NCI-H345 treated with DMSO at 0.1 percent for 48 hours (cell line): ENCODE measurements at regions not wholly inside any gene's neighbourhood (a gene's known extent, or its start where the extent isn't known, plus 50 kb on each side); places are given as distances from the start of the nearest gene placed in this dataset.

ENCODE experiments used
- DNase-seq: peaks from one replicate; lab custom pipeline; 2025; ENCODE audit not compliant: unreplicated experiment; lab: John Stamatoyannopoulos, UW

DNA sequence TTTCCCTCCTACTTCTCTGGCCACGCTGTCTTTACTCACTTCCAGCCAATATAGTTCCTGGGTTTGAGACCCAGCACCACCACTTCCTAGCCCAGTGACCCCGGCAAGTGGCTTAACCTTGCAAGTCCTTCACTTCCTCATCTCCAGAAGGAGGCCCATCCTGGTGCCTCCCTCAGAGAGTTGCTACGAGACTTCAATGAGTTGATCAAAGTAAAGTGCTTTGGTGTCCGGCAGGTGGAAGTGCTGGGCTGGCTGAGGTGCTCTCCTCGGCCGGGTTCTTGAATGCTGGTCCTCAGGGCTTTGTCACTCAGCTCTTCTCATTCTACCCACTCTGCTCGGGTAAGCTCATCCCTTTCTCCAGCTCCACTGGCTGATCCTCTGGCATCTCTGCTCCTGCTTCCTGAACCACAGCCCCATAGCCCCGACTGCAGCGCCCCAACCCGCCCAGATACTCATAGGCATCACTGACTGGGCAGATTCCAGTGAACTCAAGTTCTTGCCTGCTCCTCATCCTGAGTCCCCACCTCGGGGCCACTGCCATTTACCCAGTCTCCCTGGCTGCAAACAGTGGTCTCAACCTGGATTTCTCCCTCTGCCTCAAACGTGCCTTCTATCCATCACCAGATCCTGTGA is 75.8 kb upstream of the WNT4 start:
- no peak for DNase-seq

DNA sequence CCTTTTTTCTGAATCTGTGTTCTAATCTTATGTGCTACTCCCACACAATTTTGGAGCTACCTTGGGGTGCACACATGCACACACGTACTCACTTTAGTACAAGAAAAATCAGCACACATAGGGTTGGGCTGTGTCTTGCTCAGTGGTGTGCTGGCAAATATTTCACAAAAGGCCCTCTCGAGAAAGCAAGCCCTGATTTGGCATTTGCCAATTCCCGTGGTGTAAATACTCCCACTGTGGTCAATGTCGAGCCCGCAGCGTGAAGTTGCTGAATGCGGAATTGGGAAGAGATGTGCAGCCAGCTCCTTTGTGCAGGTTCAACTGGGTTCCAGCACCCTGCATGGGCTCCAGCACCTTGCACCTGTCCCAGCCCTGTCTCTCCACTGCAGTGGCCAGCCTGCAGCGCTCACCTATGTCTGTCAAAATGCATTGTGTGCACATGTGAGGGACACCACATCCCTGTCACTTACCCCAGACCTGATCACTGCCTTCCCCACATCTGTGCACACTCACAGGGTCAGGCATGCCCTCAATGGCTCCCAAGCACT is 78.4 kb upstream of the WNT4 start:
- no peak for DNase-seq

DNA sequence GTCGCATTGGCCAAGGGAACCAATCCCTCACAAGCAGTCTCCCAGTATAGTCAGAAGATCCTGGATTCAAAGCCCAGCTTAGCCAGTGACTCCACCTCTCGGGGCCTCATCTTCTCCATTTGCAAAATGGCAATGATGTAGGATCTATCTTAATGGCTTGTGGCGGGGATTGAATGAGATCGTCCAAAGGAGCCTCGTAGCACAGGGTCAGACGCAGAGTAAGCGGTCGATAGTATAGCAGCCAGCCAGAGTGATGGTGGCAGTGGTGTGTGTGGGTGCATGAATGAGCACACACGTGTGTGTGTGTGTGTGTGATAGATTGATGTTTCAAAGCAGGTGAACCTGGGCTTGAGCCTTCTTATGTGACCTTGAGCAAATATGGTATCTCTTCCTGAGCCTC is 79.8 kb upstream of the WNT4 start:
- no peak for DNase-seq

DNA sequence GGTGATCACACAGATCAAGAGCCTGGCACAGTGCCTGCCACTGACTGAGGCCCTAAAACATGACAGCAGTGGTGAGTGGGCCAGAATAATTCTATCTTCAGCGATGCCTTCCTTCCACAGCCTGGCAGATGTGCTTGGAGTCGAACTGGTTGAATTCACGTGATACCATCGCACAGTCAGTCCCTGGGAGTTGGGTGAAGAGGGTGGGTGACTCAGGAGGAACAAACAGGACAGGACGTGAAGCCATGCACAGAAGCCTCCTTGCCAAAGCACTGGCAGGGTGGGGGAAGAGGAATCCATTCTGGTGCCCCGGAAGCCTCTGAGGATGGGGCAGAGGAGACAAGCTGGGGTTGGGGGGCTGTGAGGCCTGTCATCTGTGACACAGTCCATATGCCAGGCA is 80.3 kb upstream of the WNT4 start:
- DNase-seq = no peak

DNA sequence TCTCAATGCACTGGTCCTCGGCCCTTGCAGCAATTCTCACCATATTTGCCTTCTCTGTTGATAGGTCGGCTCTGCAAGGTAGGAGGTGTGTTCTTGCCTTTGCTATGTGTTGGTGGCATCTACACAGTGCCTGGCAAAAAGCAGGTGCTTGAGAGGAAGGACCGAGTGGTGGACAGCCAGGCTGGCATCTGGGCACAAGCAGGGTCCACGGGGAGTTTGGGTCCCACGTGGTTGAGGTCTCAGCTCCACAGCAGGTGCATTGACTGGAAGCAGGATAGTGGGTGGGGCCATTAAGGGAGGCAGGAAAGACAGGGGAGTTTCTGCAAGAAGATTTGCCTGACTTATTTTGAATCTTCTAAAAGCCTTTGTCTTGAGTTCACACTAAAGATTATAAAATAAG is 81.2 kb upstream of the WNT4 start:
- no peak for DNase-seq

DNA sequence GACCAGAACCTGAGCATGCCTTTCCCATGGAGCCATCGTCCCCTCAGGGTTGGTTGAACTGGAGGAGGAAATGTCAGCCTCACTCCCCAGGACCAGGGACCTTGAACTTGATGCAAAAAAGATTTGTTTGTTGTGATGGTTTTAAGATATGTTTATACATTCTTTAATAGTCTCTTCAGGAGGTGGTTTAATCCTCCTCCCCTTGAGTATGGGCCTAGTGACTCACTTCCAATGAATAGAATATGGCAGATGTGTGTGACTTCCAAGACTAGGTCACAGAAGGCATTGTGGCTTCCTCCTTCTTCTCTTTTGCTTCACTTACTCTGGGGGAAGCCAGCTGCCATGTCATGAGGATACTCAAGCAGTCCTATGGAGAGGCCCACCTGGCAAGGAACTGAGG is 81.7 kb upstream of the WNT4 start:
- no peak for DNase-seq

DNA sequence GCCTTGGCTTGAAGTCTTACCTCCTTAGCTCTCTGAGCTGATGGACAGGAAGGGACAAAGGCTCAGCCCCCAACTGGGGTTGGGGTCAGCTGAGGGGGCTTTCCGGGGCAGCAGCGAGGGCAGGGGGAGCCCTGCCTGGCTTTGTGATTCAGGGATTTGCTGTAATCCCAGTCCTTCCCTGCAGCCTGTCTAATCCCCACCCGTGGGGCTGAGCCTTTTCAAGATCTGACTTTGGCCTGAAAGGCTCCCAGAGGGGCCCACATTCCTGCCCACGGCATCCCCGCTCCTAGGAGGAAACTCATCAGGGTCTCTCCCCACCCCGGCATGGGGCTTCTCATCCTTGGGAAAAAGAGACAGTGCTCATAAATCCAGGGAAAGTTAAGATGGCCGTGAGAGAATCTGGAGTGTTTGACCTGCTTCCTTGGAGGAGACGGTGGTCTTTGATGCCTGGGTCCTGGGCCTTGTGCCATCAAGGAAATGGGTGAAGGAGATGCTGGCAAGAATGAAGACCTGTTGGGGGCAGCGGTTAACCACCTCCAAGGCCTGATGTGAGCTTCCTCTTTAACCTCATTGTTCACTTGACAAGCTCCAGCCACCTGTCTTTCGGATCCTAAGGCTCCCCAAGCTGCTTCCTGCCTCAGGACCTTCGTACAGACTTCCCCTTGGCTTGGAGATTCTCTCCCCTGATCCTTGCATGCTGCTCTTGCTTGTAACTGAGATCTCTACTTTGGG is 83.1 kb upstream of the WNT4 start:
- DNase-seq = no peak

DNA sequence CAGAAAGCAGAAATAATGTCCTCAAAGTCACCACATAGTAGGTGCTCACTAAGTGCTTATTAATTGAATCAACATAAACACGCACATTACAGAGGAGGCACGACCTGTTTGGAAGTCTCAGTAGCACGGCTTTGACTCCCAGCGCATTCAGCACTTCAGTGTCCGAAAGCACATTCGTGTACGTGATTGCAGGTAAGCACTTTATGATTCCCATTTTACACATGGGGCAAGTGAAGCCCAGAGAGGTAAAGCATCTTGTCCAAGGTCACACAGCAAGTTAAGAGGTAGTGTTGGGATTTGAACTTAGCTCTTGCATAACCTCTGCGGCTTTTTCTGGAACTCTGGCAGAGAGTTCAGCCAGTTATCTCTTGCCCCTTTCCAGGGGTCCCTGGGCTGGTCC is 85.2 kb upstream of the WNT4 start:
- DNase-seq = no peak

DNA sequence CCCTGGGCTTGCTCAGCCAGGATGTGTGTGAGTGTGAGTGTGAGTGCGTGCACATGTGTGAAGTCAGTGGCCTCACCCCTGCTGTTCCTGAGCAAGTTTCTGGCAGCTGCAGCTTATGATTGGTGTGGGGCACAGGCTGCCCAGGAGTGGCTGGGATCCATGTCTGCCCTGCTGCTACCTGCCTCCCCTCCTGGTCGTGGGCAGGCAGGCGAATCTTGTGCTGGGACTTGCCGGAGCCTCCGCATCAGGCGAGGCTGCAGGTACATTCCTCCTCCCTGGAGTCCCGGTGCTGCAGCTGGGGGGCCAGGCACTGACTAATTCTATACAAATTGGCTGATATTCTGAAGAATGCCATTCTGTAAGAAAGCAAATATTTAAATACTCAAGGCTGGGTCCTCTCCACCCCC is 85.6 kb upstream of the WNT4 start:
- no peak for DNase-seq

DNA sequence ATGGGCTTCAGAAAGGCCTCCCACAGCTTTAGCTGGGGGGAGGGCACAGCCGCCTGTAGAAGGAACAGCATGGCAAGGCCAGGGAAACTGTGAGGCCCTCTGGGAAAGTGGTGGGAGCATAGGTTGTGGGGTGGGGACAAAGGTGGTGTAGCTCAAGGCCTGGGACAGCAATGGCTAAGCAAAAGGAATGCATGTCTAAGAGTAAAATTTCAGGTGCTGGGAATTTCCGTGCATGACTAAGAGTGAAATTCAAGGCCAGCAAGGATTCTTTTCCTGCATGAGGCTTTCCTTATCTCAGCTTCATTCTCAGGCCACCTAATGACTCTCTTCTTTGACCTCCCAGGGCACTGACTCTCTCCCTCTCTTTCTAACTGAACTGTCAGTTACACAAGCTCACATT is 86.5 kb upstream of the WNT4 start:
- DNase-seq = no peak

DNA sequence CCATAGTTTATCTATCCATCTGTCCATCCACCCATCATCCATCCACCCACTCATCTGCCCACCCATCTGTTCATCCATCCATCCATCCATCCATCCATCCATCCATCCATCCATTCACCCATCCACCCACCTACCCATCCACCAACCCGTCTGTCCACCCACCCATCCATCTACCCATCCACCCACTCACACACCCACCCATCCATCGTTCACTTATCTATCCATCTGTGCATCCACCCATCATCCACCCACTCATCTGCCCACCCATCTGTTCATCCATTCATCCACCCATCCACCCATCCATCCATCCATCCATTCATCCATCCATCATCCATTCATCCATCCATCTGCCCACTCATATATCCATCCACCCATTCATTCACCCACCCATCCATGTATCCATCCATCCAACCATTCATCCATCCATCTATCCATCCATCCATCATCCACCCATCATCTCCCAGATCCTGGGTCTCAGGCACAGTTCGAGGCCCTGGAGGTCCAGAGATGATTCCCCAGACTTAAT is 88.2 kb upstream of the WNT4 start:
- DNase-seq = no peak

DNA sequence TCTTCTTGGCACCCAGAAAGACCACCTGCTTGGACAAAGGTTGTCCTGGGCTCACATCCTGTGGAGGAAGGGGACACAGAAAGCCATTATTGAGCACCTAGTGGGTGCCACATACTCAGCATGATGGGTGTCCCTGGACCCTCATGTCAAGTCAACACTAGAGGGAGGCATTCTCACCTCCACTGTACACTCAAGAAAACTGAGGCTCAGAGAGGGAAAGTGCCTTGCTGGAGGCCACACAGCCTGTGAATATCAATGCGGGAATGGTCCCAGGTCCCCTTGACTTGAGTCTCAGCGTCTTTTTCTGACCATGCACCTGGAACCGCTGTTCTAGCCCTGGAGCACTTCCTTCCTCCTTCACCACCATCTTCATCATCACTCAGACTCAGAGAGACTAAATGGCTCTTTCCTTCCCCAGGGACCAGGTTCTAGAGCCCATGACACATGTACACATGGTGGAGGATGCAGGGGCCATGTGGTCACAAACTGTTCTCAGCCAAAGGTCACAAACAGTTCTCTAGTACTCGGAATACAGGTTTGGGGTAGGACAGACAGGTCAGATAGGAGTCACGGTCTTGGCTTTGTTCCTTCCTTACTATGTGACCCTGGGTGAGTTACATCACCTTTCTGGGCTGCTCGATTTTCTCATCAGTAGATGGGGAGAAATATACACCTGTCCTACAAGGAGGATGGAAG is 89.2 kb upstream of the WNT4 start:
- DNase-seq = no peak

DNA sequence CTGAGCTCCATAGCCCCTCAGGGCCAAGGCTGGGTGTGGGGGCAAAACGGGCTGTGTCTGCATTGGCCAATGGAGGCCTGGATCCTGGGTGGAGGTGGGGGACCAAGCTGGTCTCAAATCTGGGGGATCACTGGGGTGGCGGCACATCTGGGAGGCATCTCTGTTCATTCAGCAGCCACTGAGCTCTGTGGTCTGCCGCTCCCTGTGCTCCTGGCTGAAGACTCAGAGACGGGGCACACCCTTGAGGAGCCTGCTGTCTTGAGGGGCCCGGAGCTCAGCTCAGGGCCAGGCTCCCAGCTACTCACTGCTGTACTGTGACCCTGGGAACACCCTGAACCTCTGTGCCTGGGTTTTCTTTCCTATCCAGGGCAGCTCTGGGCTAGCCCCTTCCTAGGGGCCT is 90.3 kb upstream of the WNT4 start:
- DNase-seq = no peak

DNA sequence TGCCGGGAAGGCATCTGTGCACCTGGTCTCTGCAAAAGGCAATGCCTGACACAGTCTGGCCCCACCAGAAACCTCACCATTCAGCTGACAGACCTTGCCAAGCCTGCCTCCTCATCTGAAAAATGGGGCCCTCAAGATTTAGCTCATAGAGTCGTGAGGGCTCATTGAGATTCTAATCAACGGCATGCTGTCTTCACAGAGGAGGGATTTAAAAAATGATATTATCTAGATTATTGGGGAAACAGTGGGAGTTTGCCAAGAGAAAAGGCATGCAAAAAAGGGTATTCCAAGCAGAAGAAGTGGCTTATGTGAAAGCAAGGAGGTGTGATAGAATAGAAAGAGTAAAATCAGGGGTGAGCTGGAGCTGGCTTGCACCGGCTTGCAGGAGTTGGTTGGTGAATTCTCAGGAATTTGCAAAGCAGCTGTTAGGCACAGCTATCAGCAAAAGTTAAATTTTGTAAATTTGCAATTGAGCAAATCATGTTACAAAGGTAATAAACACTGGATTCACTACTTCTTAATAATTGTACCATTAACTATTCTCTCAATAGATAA is 91.7 kb upstream of the WNT4 start:
- DNase-seq = no peak

DNA sequence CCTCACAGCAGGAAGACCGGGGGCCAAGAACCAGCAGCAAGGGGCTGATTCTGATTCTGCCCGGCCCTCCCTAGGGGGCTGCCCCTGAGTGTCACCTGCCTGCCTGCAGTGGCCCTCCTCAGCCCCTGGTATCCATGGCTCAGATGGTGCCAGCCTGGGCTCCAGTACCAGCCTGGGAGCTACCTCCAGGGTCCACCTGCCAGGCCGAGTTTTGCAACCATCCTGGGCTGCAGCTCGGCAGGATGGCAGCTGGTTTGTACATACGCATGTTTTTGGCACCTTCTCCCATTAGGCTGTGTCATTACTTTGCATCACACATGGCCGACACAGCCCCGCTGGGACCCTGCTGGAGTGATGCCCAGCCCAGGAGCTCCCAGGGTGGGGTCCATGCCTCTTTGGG is 93.3 kb upstream of the WNT4 start:
- DNase-seq = no peak

DNA sequence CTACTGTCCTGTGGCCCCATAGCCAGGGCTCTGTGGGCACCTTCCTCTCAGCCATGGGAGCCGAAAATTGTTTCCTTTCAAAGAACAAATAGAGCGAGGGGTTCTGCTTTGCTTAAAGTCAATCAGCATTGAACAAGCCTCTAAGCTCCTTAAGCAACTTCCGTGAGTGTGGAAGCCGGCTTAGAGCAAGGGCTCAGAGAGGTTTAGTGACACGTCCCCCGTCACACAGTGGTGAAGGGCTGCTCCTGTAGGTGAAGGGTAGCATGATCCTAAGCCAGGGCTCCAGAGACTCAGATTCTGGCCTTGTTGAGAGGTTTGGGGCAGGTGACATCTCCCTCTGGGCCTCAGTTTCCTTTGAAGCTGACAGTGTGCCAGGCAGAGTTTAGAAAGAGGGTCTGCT is 94.0 kb upstream of the WNT4 start:
- no peak for DNase-seq

DNA sequence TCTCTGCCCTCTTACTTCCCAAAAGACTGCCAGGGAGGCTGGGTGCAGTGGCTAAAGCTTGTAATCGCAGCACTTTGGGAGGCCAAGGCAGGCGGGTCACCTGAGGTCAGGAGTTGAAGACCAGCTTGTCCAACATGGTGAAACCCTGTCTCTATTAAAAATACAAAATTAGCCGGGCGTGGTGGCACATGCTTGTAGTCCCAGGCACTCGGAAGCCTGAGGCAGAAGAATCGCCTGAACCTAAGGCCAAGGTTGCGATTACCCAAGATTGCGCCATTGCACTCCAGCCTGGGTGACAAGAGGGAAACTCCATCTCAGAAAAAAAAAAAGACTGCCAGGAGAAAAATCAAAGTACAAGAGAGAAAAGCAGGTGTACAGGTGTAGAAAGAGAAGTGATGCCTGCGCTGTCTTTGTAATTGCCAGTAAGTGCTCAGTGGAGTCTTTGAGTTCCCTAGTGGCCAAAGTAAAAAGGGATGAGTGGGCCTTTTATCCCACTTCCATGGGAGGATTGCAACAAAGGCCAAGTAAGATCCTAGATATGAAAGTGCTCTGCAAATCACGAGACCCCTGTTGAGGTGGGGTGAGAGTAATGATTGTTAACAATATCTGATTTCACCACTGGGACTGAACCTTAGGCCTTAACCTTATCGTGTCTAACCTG is 94.7 kb upstream of the WNT4 start:
- no peak for DNase-seq

DNA sequence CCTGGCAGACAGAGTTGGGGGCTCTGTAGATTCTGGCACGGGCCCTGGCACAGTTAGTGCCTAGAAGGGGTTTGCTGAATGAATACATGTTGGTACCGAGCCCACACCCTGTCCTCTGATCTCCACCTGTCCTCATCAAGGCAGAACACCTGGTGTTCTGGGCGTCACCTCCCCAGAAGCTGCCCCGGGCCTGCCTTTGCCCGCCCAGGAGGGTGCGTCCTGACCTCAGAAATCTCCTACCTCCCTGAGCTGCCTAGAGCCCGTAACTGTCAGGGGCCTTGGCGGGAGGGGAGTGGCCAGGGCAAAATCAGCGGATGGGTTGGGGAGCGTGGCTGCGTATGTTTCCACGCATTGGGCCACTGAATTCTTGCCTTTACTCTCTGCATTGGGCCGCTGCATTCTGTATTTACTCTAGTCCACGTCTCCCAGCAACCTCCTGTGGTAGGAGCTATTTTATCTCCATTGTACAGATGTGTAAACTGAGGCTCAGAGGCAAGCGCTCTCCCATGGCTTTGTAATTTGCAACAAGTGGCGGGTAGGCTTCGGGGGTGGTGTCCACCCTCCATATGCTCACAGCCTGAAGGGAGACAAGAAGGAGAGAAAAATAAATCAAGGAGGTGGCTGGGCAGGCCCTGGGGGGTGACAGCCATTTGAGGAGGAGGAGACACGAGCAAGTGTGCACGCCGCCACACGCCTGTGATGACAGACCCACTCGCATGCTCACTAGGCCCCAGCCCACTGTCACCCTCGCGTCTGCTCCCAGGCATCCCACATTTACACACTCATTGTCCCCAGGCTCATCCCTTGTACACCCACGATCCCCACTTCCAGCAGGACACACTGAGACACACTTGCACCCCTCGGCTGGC is 95.7 kb upstream of the WNT4 start:
- DNase-seq = no peak

DNA sequence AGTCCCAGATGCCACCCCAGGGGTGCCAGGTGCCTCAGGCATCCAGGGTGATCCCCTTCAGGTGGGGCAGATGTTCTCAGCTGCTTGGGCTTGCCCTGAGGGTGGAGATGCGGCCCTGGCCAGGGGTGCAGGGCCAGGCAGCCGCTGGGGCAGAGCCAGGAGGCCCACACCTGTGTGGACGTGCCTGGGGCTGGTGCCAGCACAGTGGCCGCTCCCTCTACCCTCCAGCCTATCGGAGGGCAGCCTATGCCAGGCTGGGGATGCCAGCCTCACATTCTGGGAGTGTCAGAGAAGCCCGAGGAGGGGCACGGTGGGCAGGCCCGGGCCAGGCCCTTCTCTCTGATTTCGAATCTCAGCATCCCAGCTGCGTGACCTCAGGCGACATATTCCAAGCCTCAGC is 96.5 kb upstream of the WNT4 start:
- DNase-seq = no peak

DNA sequence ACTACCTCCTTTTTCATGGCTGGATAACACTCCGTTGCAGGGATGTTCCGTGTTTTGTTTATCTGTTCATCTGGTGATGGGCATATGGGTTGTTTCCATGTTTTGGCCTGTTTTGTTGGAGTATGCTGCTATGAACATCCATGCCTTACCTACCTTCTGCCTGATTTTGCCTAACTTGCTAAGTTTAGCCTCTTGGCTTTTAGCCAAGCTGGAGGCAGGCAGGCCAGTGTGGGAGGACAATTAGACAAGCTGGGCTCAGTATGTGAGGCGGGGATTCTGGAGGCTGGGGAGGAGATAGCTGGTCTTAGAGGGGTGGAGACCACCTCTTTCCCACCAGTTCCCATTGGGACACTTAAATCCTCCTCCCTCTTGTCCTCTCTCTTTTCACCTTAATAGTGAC is 98.4 kb upstream of the WNT4 start:
- no peak for DNase-seq
